ENCODE measurements at regions not wholly inside any gene's neighbourhood (a gene's known extent, or its start where the extent isn't known, plus 50 kb on each side); places are given as distances from the start of the nearest gene placed in this dataset.

DNA sequence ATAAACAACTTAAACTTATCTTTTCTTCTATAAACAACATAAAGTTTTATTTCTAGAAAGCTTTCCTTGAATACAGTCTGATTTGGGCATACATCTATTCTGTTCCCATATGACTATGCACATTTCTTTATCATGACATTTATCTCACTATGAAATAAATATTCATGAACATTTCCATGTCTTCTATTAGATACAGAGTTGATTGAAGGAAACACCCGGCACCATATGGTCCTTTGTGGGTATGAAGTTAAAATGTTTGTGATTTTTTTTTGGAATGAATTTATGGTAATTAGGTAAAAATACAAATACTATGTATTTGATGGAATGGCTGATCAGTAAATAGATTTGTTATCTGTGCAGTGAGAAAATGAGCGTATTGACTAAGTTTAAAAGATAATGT is 1209.8 kb upstream of the ACO1 start:
- ChIA-PET CTCF (ENCODE audit: low intra/inter-chr PET ratio) (no interaction called here), POLR2A (no interaction called here)
- no peaks in the 10 kb centered on the region for H3K27me3 ChIP-seq (ENCODE audit: control insufficient read depth in 2 of 2, insufficient read depth in 2 of 2, low read length in 2 of 2)
- DNase-seq (ENCODE audit: extremely low read depth in 1 of 4, low spot score in 3 of 4) = no peak
- no peak for TF ChIP-seq MIER1 (IDR thresholded peaks at IDR 0.05; ENCODE audit: low read depth)
- no peak for TF ChIP-seq SP1 (CRISPR knock-in tag; IDR thresholded peaks at IDR 0.05)
- TF ChIP-seq NFIX (CRISPR knock-in tag; IDR thresholded peaks at IDR 0.05; ENCODE audit: low read depth) = no peak
- no peak for TF ChIP-seq PPARD (CRISPR knock-in tag; IDR thresholded peaks at IDR 0.05)
- TF ChIP-seq, protein P1, sequence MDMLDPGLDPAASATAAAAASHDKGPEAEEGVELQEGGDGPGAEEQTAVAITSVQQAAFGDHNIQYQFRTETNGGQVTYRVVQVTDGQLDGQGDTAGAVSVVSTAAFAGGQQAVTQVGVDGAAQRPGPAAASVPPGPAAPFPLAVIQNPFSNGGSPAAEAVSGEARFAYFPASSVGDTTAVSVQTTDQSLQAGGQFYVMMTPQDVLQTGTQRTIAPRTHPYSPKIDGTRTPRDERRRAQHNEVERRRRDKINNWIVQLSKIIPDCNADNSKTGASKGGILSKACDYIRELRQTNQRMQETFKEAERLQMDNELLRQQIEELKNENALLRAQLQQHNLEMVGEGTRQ (CRISPR knock-in tag; IDR thresholded peaks at IDR 0.05) = no peak
- TF ChIP-seq TBL1XR1 (IDR thresholded peaks at IDR 0.05; ENCODE audit: low read length in 2 of 2) = no peak
- no peak for TF ChIP-seq FOXA3 (CRISPR knock-in tag; conservative IDR thresholded peaks at IDR 0.05 in 1 of 2, IDR thresholded peaks at IDR 0.05 in 1 of 2)
- no peak for TF ChIP-seq ZNF384 (IDR thresholded peaks at IDR 0.05; ENCODE audit: low read depth, low read length)
- no peak for TF ChIP-seq ETV6 (IDR thresholded peaks at IDR 0.05; ENCODE audit: borderline replicate concordance in 1 of 2, low read depth in 2 of 2, low read length in 1 of 2)
- no peak for TF ChIP-seq ETV6 (CRISPR knock-in tag; IDR thresholded peaks at IDR 0.05; ENCODE audit: borderline replicate concordance)
- no peak for TF ChIP-seq BMI1 (IDR thresholded peaks at IDR 0.05; ENCODE audit: low read length)
- intact Hi-C loops (cut with micrococcal nuclease) (no loop called here), in situ Hi-C loops (cut with MboI) (no loop called here)
- no peaks in the 10 kb centered on the region for H3K36me3 ChIP-seq (ENCODE audit: control insufficient read depth, insufficient read depth, low read length)
- no peaks in the 10 kb centered on the region for H4K20me1 ChIP-seq (replicated peaks; ENCODE audit: control insufficient read depth, insufficient read depth, low read length)
- no peaks in the 10 kb centered on the region for H3K4me1 ChIP-seq (replicated peaks in 1 of 2; ENCODE audit: control insufficient read depth in 2 of 2, insufficient read depth in 2 of 2, low read length in 2 of 2)
- no peak overlapping the region for H2AFZ ChIP-seq (ENCODE audit: low read depth, low read length)
- H3K27ac ChIP-seq (ENCODE audit: extremely low read depth, low read depth, low read length) = no peak overlapping the region
- H3K9me3 ChIP-seq (replicated peaks; ENCODE audit: control insufficient read depth, insufficient read depth, low read depth, low read length) = no peaks in the 10 kb centered on the region
- no peak overlapping the region for H3K4me3 ChIP-seq
- H3K79me2 ChIP-seq (ENCODE audit: control insufficient read depth, insufficient read depth, low read length) = no peaks in the 10 kb centered on the region
- no peak overlapping the region for H3K9ac ChIP-seq (ENCODE audit: insufficient read depth in 1 of 2, low read depth in 2 of 2, low read length in 2 of 2)
- no TSS peak for BruUV-seq (replicated peaks)
- no peak overlapping the region for H3K4me2 ChIP-seq (ENCODE audit: insufficient read depth, low read length)
- no peak for FAIRE-seq
- no peak for ATAC-seq
- no CpG with 5 or more reads among the region's 2 CpGs for WGBS (ENCODE audit: insufficient coverage, low coverage, missing lambda C conversion rate)
- no peaks in the 10 kb centered on the region for H3K9me1 ChIP-seq (ENCODE audit: control insufficient read depth, insufficient read depth, low read length)

Measured in K562 (cell line).